K562 (cell line): ENCODE measurements at regions not wholly inside any gene's neighbourhood (a gene's known extent, or its start where the extent isn't known, plus 50 kb on each side); places are given as distances from the start of the nearest gene placed in this dataset.

Experiments used
- ATF7 ChIP-seq: fragments of 450-650 bp; IDR thresholded peaks from 2 replicates; pipeline ENCODE4 v1.7.1; 2014; ENCODE audit warnings: mild to moderate bottlenecking, moderate library complexity
- HDAC1 ChIP-seq, 2 experiments: fragments of 450-650 bp; IDR thresholded peaks; 2 replicates each; pipeline ENCODE4 v1.6.1; 2016 to 2017; ENCODE audit warnings: inconsistent platforms in 1 of 2, mild to moderate bottlenecking in 1 of 2, moderate library complexity in 1 of 2
- TF ChIP-seq, protein P1 (sequence below), 3 experiments: IDR thresholded peaks in 2 of 3; conservative IDR thresholded peaks in 1 of 3; 2 replicates each; pipeline ENCODE4 v1.5.1; 2011 to 2012; ENCODE audit warnings: low read length in 3 of 3, mild to moderate bottlenecking in 3 of 3, control low read depth in 2 of 3, improper control_type of control experiment in 1 of 3, inconsistent platforms in 1 of 3, low read depth in 1 of 3, mixed read lengths in 1 of 3, moderate library complexity in 1 of 3; ENCODE audit not compliant: insufficient read depth in 2 of 3

DNA sequence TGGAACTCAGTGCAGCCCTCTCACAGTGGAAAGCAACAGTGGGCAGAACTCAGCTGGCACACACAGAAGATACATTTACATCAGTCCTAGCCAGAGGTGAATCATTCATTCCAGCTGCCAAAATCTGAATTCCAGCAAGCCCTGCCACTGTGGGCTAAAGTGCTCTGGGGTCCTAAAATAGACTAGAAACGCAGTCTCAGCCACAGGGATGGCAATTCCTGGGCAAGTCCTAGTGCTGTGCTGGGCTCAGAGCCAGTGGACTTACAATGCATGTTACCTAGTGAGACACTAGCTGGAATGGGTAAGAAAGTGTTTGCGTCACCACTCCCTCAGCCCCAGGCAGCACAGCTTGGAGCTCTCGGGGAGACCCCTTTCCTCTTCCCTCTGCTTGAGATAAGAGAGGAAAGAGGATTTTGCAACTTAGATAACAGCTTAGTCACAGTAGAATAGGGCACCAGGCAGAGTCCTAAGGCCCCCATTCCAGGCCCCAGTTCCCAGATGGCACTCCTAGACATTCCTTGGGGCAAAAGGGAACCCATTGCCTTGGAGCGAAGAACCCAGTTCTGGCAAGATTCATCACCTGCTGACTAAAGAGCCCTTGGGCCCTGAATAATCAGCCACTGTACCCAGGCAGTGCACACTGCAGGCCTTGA is 592.9 kb downstream of the FSCB start:
- TF ChIP-seq, protein P1, sequence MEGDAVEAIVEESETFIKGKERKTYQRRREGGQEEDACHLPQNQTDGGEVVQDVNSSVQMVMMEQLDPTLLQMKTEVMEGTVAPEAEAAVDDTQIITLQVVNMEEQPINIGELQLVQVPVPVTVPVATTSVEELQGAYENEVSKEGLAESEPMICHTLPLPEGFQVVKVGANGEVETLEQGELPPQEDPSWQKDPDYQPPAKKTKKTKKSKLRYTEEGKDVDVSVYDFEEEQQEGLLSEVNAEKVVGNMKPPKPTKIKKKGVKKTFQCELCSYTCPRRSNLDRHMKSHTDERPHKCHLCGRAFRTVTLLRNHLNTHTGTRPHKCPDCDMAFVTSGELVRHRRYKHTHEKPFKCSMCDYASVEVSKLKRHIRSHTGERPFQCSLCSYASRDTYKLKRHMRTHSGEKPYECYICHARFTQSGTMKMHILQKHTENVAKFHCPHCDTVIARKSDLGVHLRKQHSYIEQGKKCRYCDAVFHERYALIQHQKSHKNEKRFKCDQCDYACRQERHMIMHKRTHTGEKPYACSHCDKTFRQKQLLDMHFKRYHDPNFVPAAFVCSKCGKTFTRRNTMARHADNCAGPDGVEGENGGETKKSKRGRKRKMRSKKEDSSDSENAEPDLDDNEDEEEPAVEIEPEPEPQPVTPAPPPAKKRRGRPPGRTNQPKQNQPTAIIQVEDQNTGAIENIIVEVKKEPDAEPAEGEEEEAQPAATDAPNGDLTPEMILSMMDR (IDR thresholded peaks at IDR 0.05 in 2 of 3, conservative IDR thresholded peaks at IDR 0.05 in 1 of 3; ENCODE audit: insufficient read depth in 2 of 3, low read depth in 1 of 3, low read length in 3 of 3): no peak
- no peak for TF ChIP-seq ATF7
- TF ChIP-seq HDAC1 (IDR thresholded peaks at IDR 0.05): no peak
